Fibroblast of lung (primary cell): ENCODE measurements at regions not wholly inside any gene's neighbourhood (a gene's known extent, or its start where the extent isn't known, plus 50 kb on each side); places are given as distances from the start of the nearest gene placed in this dataset.

Experiments used
- DNase-seq, 2 donors: peaks; one replicate each; pipeline versions ENCODE4 v3.0.0 to v3.0.0-alpha.2; 2010; ENCODE audit warnings: low read depth in 2 of 2
- H2AFZ ChIP-seq: 2 replicates; pipeline ENCODE4 v1.5.1; 2012; ENCODE audit warnings: low read length, control low read depth, inconsistent platforms
- H3K27ac ChIP-seq: 2 replicates; pipeline ENCODE4 v1.5.1; 2011; ENCODE audit warnings: low read length, control low read depth; ENCODE audit not compliant: insufficient read depth
- H3K27me3 ChIP-seq: 2 replicates; pipeline ENCODE4 v1.5.1; 2011; ENCODE audit warnings: mild to moderate bottlenecking, low read length; ENCODE audit not compliant: control insufficient read depth, insufficient read depth
- H3K36me3 ChIP-seq: 2 replicates; pipeline ENCODE4 v1.5.1; 2011; ENCODE audit warnings: low read length; ENCODE audit not compliant: control insufficient read depth, insufficient read depth
- H3K4me1 ChIP-seq: 2 replicates; pipeline ENCODE4 v1.5.1; 2011; ENCODE audit warnings: low read length; ENCODE audit not compliant: control insufficient read depth, insufficient read depth; ENCODE audit errors: extremely low read depth
- H3K4me2 ChIP-seq: 2 replicates; pipeline ENCODE4 v1.5.1; 2011; ENCODE audit warnings: low read length, control low read depth; ENCODE audit not compliant: insufficient read depth; ENCODE audit errors: extremely low read depth
- H3K4me3 ChIP-seq, 4 experiments: fragments of 200-600 bp in 1 of 4; sonication (generic) in 1 of 4; replicated peaks in 1 of 4; 2 replicates each; pipeline ENCODE4 v1.5.1; 2011 to 2016; ENCODE audit warnings: low read length in 4 of 4, low read depth in 3 of 4, mild to moderate bottlenecking in 3 of 4, control low read depth in 2 of 4, inconsistent platforms in 1 of 4, mixed read lengths in 1 of 4; ENCODE audit not compliant: insufficient read depth in 1 of 4; ENCODE audit errors: control extremely low read depth in 1 of 4
- H3K79me2 ChIP-seq: 2 replicates; pipeline ENCODE4 v1.5.1; 2012; ENCODE audit warnings: mild to moderate bottlenecking, low read length, inconsistent platforms; ENCODE audit not compliant: control insufficient read depth, insufficient read depth
- H3K9ac ChIP-seq: 2 replicates; pipeline ENCODE4 v1.5.1; 2011; ENCODE audit warnings: mild to moderate bottlenecking, low read length, control low read depth; ENCODE audit not compliant: insufficient read depth
- H3K9me3 ChIP-seq: 2 replicates; pipeline ENCODE4 v1.5.1; 2012; ENCODE audit warnings: low read depth, low read length; ENCODE audit not compliant: control insufficient read depth, insufficient read depth
- H4K20me1 ChIP-seq: 2 replicates; pipeline ENCODE4 v1.5.1; 2011; ENCODE audit warnings: low read length; ENCODE audit not compliant: control insufficient read depth, insufficient read depth; ENCODE audit errors: extremely low read depth
- CTCF ChIP-seq, 2 donors: IDR thresholded peaks in 1 of 2; conservative IDR thresholded peaks in 1 of 2; 1 replicate in 1 of 2; 2 replicates in 1 of 2; pipeline ENCODE4 v1.5.1; 2011 to 2012; ENCODE audit warnings: low read length in 2 of 2, control low read depth in 1 of 2, inconsistent platforms in 1 of 2, low read depth in 1 of 2, mild to moderate bottlenecking in 1 of 2
- EZH2 ChIP-seq: IDR thresholded peaks from 2 replicates; pipeline ENCODE4 v1.5.1; 2012; ENCODE audit warnings: low read length, control low read depth, mild to moderate bottlenecking; ENCODE audit errors: missing control alignments

GRCh38 chr14:22428700-22429291 is 160.2 kb downstream of the DAD1 start:
- no peak overlapping the region for H2AFZ ChIP-seq
- TF ChIP-seq EZH2 (no peak), CTCF (conservative IDR thresholded peaks at IDR 0.05 in 1 of 2, IDR thresholded peaks at IDR 0.05 in 1 of 2; ENCODE audit: low read depth in 1 of 2, low read length in 2 of 2) (no peak)
- H3K4me1 ChIP-seq = no peaks in the 10 kb centered on the region
- no peak overlapping the region for H3K4me2 ChIP-seq
- peak; percentile 28 to 69 for DNase-seq
- no peaks in the 10 kb centered on the region for H3K9me3 ChIP-seq
- no peaks in the 10 kb centered on the region for H3K36me3 ChIP-seq
- H3K9ac ChIP-seq = no peak overlapping the region
- H4K20me1 ChIP-seq = no peaks in the 10 kb centered on the region
- no peaks in the 10 kb centered on the region for H3K79me2 ChIP-seq
- no peak overlapping the region for H3K27ac ChIP-seq
- H3K4me3 ChIP-seq = no peak overlapping the region
- H3K27me3 ChIP-seq = peaks cover 6% of the 10 kb centered on the region

DNA sequence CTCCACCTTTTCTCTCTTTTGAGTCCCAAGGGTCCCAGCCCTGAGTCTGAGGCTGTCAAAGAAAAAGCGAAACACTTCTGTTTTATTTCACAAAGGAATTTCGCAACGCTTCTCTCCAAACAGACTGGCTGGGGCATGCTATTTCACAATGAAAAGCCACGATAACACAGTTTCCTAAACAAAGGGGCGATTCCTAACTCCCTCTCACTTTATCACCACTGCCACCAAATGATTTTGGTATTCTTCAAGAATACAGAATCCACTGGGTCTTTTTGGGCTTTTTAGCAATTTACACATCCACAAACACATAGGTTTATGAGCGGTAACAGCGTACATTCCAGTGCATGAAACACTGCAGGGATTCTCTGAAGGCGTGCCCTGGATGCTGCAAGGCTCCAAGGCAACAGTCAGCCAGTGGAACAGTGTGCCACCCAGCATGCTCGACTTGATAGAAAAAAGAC is 161.2 kb downstream of the DAD1 start:
- Histone ChIP-seq H3K9ac (no peak overlapping the region), H3K4me2 (peak overlapping the region; percentile 48), H3K4me1 (no peaks in the 10 kb centered on the region), H3K79me2 (no peaks in the 10 kb centered on the region), H4K20me1 (no peaks in the 10 kb centered on the region), H3K27ac (no peak overlapping the region), H3K27me3 (peaks cover 6% of the 10 kb centered on the region), H3K9me3 (no peaks in the 10 kb centered on the region), H3K36me3 (no peaks in the 10 kb centered on the region), H2AFZ (no peak overlapping the region), H3K4me3 (peak overlapping the region in 1 of 4 experiments; percentile 22)
- TF ChIP-seq CTCF (conservative IDR thresholded peaks at IDR 0.05 in 1 of 2, IDR thresholded peaks at IDR 0.05 in 1 of 2; ENCODE audit: low read depth in 1 of 2, low read length in 2 of 2) = no peak
- no peak for TF ChIP-seq EZH2
- peak; percentile 68 to 88 for DNase-seq

DNA sequence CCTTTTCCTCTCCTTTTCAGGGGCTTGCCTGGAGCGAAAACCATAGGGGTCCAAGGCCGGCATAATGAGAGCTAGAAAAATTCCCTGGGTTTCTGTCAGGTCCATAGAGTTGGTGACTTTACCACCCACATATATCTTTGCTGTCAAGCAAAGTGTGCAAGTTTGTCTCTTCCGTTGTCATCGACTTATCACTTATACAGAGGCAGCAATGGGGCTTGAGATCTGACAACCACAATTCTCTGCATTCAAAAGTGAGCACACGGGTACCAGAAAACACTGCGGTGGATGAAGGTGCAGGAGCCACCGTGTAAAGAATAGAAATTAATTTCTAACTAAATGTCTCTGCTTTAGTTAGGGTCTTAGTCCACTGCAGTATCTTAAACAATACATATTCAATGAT is 162.3 kb downstream of the DAD1 start:
- H3K36me3 ChIP-seq = no peaks in the 10 kb centered on the region
- H3K4me2 ChIP-seq = no peak overlapping the region
- no peaks in the 10 kb centered on the region for H3K4me1 ChIP-seq
- H3K4me3 ChIP-seq = no peak overlapping the region
- H3K79me2 ChIP-seq = no peaks in the 10 kb centered on the region
- no peak for TF ChIP-seq CTCF (conservative IDR thresholded peaks at IDR 0.05 in 1 of 2, IDR thresholded peaks at IDR 0.05 in 1 of 2; ENCODE audit: low read depth in 1 of 2, low read length in 2 of 2)
- TF ChIP-seq EZH2 = no peak
- no peak overlapping the region for H2AFZ ChIP-seq
- H3K27me3 ChIP-seq = peaks cover 8% of the 10 kb centered on the region
- H3K9me3 ChIP-seq = no peaks in the 10 kb centered on the region
- H3K9ac ChIP-seq = no peak overlapping the region
- H3K27ac ChIP-seq = no peak overlapping the region
- no peaks in the 10 kb centered on the region for H4K20me1 ChIP-seq
- no peak for DNase-seq
